DND-41 (cell line): ENCODE measurements at regions not wholly inside any gene's neighbourhood (a gene's known extent, or its start where the extent isn't known, plus 50 kb on each side); places are given as distances from the start of the nearest gene placed in this dataset.

Experiments
- ATAC-seq: fragments of 200-7000 bp; cut with Tn5 transposase; 3 replicates; pipeline ENCODE4 v1.9.1; 2021; ENCODE audit warnings: low read depth; ENCODE audit not compliant: insufficient read depth
- DNase-seq: peaks from one replicate; pipeline ENCODE4 v3.0.0-alpha.2; 2020
- H2AFZ ChIP-seq: 2 replicates; pipeline ENCODE4 v1.6.0; 2012; ENCODE audit warnings: low read depth, low read length
- H3K27ac ChIP-seq: 2 replicates; pipeline ENCODE4 v1.5.1; 2012; ENCODE audit warnings: low read length, inconsistent platforms
- H3K27me3 ChIP-seq: fragments of 200-600 bp; sonication (generic); 2 replicates; pipeline ENCODE4 v1.6.0; 2012; ENCODE audit warnings: low read length, mild to moderate bottlenecking, inconsistent platforms; ENCODE audit not compliant: insufficient read depth, poor library complexity
- H3K36me3 ChIP-seq: 2 replicates; pipeline ENCODE4 v1.5.1; 2012; ENCODE audit warnings: low read length, inconsistent platforms; ENCODE audit not compliant: insufficient read depth
- H3K4me1 ChIP-seq: 2 replicates; pipeline ENCODE4 v1.5.1; 2012; ENCODE audit warnings: mild to moderate bottlenecking, low read length; ENCODE audit not compliant: insufficient read depth
- H3K4me2 ChIP-seq: 2 replicates; pipeline ENCODE4 v1.6.0; 2012; ENCODE audit warnings: mild to moderate bottlenecking, moderate library complexity, low read length, inconsistent platforms; ENCODE audit not compliant: insufficient read depth
- H3K4me3 ChIP-seq, 2 experiments: fragments of 200-600 bp in 1 of 2; shearing (Covaris generic) in 1 of 2; 2 replicates each; pipeline ENCODE4 v1.5.1; 2012 to 2016; ENCODE audit warnings: inconsistent platforms in 2 of 2, low read length in 2 of 2, mild to moderate bottlenecking in 2 of 2, low read depth in 1 of 2, moderate library complexity in 1 of 2
- H3K79me2 ChIP-seq: 2 replicates; pipeline ENCODE4 v1.6.0; 2012; ENCODE audit warnings: low read length, inconsistent platforms; ENCODE audit not compliant: insufficient read depth
- H3K9ac ChIP-seq: 2 replicates; pipeline ENCODE4 v1.6.0; 2012; ENCODE audit warnings: low read depth, mild to moderate bottlenecking, inconsistent platforms, low read length, moderate library complexity
- H3K9me3 ChIP-seq: 2 replicates; pipeline ENCODE4 v1.5.1; 2012; ENCODE audit warnings: low read length, moderate library complexity, mild to moderate bottlenecking, inconsistent platforms; ENCODE audit not compliant: insufficient read depth, severe bottlenecking
- H4K20me1 ChIP-seq: 2 replicates; pipeline ENCODE4 v1.6.0; 2012; ENCODE audit warnings: low read length; ENCODE audit not compliant: insufficient read depth
- EZH2 ChIP-seq: IDR thresholded peaks from 3 replicates; pipeline ENCODE4 v1.6.1; 2012; ENCODE audit warnings: borderline replicate concordance, low read depth, mild to moderate bottlenecking, moderate library complexity, low read length, inconsistent platforms; ENCODE audit not compliant: severe bottlenecking
- TF ChIP-seq, protein P1 (sequence below): IDR thresholded peaks from 2 replicates; pipeline ENCODE4 v1.5.1; 2012; ENCODE audit warnings: borderline replicate concordance, low read length, moderate library complexity, mild to moderate bottlenecking; ENCODE audit not compliant: poor library complexity, severe bottlenecking; ENCODE audit errors: extremely low read depth

DNA sequence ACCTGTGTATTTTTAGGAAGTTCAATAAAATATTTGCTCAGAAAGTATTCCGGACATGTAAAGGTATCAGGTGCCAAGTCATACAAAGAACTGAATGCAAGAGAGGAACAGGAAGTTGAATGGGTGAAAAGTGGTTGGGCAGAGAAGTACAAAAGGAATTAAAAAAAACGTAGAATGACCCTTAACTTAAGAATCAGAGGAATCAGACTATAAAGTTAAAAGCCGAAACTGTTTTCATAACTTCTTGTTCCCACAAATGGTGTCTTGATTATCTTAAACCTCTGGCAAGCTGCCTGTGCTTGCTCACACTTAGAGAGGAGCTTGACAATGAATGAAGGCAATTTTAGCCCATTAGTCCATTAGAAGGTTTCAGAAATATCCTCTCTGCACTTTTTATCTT lies 81.6 kb upstream of the HHIP start:
- TF ChIP-seq, protein P1, sequence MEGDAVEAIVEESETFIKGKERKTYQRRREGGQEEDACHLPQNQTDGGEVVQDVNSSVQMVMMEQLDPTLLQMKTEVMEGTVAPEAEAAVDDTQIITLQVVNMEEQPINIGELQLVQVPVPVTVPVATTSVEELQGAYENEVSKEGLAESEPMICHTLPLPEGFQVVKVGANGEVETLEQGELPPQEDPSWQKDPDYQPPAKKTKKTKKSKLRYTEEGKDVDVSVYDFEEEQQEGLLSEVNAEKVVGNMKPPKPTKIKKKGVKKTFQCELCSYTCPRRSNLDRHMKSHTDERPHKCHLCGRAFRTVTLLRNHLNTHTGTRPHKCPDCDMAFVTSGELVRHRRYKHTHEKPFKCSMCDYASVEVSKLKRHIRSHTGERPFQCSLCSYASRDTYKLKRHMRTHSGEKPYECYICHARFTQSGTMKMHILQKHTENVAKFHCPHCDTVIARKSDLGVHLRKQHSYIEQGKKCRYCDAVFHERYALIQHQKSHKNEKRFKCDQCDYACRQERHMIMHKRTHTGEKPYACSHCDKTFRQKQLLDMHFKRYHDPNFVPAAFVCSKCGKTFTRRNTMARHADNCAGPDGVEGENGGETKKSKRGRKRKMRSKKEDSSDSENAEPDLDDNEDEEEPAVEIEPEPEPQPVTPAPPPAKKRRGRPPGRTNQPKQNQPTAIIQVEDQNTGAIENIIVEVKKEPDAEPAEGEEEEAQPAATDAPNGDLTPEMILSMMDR, result no peak
- no peak for TF ChIP-seq EZH2
- Histone ChIP-seq H4K20me1 (no peaks in the 10 kb centered on the region), H2AFZ (no peak overlapping the region), H3K4me1 (no peaks in the 10 kb centered on the region), H3K4me2 (no peak overlapping the region), H3K27me3 (no peaks in the 10 kb centered on the region), H3K27ac (no peak overlapping the region), H3K9me3 (no peaks in the 10 kb centered on the region), H3K9ac (no peak overlapping the region), H3K36me3 (no peaks in the 10 kb centered on the region), H3K4me3 (no peak overlapping the region), H3K79me2 (no peaks in the 10 kb centered on the region)
- ATAC-seq, result no peak
- DNase-seq, result no peak

DNA sequence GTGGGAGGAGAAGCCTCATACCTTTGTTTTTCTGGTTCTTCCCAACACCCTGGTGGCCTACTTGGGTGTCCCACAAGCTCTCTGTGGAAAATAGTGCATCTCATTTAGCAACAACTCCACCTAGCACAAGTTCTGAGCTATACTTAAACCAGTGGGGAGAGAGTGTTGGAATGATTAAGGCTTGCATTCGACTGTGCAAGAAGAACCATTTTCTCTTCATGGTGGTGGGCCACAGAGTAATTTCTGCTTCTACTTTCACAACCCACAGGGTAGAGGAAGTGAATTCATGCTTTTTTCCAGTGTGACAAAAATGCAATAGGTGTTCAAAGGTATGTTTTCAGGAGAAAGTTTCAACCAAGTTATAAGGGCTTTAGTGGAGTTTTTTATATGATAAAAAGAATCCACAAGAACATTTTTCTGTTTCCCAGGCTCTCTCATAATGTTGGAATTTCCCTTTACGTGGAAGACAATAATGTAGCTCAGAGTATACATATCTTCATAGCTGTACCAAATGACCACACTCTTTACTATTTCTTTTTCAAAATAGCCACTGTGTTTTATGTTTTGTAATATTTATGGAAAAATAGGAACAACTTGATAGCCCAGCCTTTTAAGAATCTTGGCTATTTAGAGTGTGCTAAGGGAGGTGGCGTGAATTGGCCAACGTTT lies 80.3 kb upstream of the HHIP start:
- Histone ChIP-seq H3K27ac (no peak overlapping the region), H3K4me3 (no peak overlapping the region), H3K9ac (no peak overlapping the region), H3K27me3 (no peaks in the 10 kb centered on the region), H3K9me3 (no peaks in the 10 kb centered on the region), H4K20me1 (no peaks in the 10 kb centered on the region), H3K4me2 (no peak overlapping the region), H3K36me3 (no peaks in the 10 kb centered on the region), H2AFZ (no peak overlapping the region), H3K4me1 (no peaks in the 10 kb centered on the region), H3K79me2 (no peaks in the 10 kb centered on the region)
- TF ChIP-seq EZH2, result no peak
- TF ChIP-seq, protein P1, result no peak
- ATAC-seq (no peak), DNase-seq (no peak)

DNA sequence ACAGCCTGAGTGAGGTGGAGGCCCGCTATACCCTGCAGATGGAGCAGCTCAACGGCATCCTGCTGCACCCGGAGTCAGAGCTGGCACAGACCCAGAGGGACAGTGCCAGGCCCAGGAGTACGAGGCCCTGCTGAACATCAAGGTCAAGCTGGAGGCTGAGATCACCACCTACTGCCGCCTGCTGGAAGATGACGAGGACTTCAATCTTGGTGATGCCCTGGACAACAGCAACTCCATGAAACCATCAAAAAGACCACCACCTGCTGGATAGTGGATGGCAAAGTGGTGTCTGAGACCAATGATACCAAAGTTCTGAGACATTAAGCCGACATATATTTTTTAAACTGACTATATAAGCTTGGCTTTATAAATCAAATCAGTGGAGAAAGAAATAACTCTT lies 73.3 kb upstream of the HHIP start:
- Histone ChIP-seq H3K36me3 (no peaks in the 10 kb centered on the region), H3K9ac (no peak overlapping the region), H3K9me3 (no peaks in the 10 kb centered on the region), H3K27me3 (no peaks in the 10 kb centered on the region), H3K27ac (no peak overlapping the region), H2AFZ (no peak overlapping the region), H3K79me2 (no peaks in the 10 kb centered on the region), H3K4me3 (no peak overlapping the region), H4K20me1 (no peaks in the 10 kb centered on the region), H3K4me1 (peaks cover 20% of the 10 kb centered on the region), H3K4me2 (no peak overlapping the region)
- TF ChIP-seq, protein P1, result no peak
- TF ChIP-seq EZH2, result no peak
- ATAC-seq (no peak), DNase-seq (no peak)
